ENCODE measurements at regions not wholly inside any gene's neighbourhood (a gene's known extent, or its start where the extent isn't known, plus 50 kb on each side); places are given as distances from the start of the nearest gene placed in this dataset.

GRCh38 chr5:77569409-77569808 lies 69.1 kb downstream of the OTP start:
- DNase-seq: peak; percentile 24

- no peak for DNase-seq
Measured at GRCh38 chr5:77568555-77568954, 70.0 kb downstream of the OTP start.

GRCh38 chr5:77568082-77568481 lies 70.4 kb downstream of the OTP start:
- no peak for DNase-seq

- no peak for DNase-seq
Measured at GRCh38 chr5:77563475-77563874, 71.4 kb upstream of the WDR41 start.

- DNase-seq: no peak
Measured at GRCh38 chr5:77561965-77562364, 69.8 kb upstream of the WDR41 start.

- DNase-seq: peak; percentile 46
Measured at GRCh38 chr5:77560677-77561263, 68.7 kb upstream of the WDR41 start.

- DNase-seq: no peak
Measured at GRCh38 chr5:77558266-77558665, 66.2 kb upstream of the WDR41 start.

GRCh38 chr5:77550406-77550805 lies 58.3 kb upstream of the WDR41 start:
- DNase-seq: no peak

GRCh38 chr5:77545285-77545684 lies 53.2 kb upstream of the WDR41 start:
- no peak for DNase-seq
